GM12892 (cell line): ENCODE measurements at regions not wholly inside any gene's neighbourhood (a gene's known extent, or its start where the extent isn't known, plus 50 kb on each side); places are given as distances from the start of the nearest gene placed in this dataset.

Source experiments
- POLR2A ChIP-seq: IDR thresholded peaks from 2 replicates; pipeline ENCODE4 v1.6.1; 2011; ENCODE audit warnings: low read depth, low read length, control low read depth
- TAF1 ChIP-seq: IDR thresholded peaks from 2 replicates; pipeline ENCODE4 v1.6.1; 2011; ENCODE audit warnings: low read depth, mild to moderate bottlenecking, control low read depth, low read length, borderline replicate concordance

DNA sequence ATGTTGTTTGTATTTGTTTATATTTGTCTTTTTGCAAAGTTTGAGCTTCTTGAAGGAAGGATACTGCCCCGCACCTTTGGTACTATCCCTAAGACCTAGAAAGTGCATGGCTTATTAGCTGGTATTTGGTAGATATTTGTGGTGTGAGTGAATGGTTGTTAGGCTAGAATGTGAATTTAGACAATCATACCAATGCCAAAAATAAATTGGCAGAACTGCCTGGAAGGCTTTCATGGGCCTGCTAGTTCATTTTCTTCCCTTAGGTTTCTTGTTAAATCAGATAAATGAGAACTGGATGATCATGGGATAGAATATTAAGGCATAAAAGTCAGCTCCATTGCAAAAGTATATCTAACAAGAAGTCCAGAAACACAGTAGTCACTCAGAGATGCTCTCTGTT is 147.5 kb upstream of the TSLP start:
- TF ChIP-seq POLR2A (no peak), TAF1 (no peak)
